ENCODE measurements at regions not wholly inside any gene's neighbourhood (a gene's known extent, or its start where the extent isn't known, plus 50 kb on each side); places are given as distances from the start of the nearest gene placed in this dataset.

DNA sequence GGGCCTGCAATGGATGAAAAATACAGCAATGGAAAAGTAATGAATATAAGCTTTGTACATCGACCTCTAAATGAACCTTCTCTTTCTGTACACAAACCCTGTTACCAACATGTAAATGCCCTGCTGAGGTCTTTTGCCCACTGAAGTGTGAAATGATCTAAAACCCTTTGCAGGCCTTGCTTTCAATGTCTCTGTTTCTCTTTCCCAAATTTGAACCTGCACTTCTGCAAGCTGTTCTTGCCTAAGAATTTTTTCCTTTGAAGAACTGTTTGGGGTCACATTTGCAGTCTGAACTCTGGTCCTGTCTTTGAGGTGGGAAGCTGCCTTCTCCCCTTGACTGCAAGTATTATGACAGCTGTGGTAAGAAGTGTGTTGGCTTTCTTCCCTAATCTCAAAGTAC is 1237.1 kb downstream of the FAM181B start:
- Histone ChIP-seq H3K27ac (no peak overlapping the region), H3K9me3 (no peaks in the 10 kb centered on the region), H3K4me1 (no peaks in the 10 kb centered on the region), H3K36me3 (no peaks in the 10 kb centered on the region), H3K27me3 (no peaks in the 10 kb centered on the region), H3K4me3 (no peak overlapping the region)
- DNase-seq, result no peak
- no peak for TF ChIP-seq POLR2A (IDR thresholded peaks at IDR 0.05)
- TF ChIP-seq, protein P1, sequence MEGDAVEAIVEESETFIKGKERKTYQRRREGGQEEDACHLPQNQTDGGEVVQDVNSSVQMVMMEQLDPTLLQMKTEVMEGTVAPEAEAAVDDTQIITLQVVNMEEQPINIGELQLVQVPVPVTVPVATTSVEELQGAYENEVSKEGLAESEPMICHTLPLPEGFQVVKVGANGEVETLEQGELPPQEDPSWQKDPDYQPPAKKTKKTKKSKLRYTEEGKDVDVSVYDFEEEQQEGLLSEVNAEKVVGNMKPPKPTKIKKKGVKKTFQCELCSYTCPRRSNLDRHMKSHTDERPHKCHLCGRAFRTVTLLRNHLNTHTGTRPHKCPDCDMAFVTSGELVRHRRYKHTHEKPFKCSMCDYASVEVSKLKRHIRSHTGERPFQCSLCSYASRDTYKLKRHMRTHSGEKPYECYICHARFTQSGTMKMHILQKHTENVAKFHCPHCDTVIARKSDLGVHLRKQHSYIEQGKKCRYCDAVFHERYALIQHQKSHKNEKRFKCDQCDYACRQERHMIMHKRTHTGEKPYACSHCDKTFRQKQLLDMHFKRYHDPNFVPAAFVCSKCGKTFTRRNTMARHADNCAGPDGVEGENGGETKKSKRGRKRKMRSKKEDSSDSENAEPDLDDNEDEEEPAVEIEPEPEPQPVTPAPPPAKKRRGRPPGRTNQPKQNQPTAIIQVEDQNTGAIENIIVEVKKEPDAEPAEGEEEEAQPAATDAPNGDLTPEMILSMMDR (IDR thresholded peaks at IDR 0.05), result no peak

DNA sequence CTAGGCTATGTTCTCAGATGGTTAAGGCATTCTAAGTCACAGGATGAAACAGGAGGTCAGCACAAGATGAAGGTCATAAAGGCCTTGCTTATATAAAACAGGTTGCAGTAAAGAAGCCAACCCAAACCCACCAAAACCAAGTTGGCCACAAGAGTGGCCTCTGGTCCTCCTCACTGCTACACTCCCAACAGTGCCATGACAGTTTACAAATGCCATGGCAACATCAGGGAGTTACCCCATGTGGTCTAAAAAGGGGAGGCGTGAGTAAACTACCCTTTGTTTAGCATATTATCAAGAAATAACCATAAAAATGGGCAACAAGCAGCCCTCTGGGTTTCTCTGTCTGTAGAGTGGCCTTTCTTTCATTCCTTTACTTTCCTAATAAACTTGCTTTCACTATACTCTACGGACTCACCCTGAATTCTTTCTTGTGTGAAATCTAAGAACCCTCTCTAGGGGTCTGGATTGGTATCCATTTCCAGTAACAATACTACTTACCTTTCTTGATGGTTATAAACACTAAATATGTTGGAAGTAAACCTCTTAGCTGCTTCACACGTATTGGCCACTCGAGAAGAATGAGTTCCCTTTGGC is 1237.9 kb downstream of the FAM181B start:
- no peaks in the 10 kb centered on the region for H3K4me1 ChIP-seq
- no peaks in the 10 kb centered on the region for H3K27me3 ChIP-seq
- TF ChIP-seq, protein P1 (IDR thresholded peaks at IDR 0.05), result no peak
- no peak for TF ChIP-seq POLR2A (IDR thresholded peaks at IDR 0.05)

DNA sequence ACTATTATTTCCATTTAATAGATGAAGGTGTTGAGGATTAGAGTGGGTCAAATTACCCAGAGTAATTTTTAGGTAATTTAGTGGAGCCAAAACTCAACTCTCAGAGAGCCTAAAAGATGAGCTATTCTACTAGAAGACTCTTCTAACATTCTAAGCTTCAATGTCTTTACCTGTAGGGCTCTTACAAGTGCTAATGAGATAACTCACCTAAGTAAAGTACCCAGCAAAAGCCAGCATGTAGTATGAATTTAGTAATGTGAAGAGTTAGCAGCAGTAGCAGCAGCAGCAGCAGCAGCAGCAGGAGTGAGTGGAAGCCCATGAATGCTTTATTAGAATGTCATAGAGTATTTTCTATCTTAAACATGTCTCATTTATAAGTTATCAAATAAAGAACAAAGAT is 1239.2 kb downstream of the FAM181B start:
- no peak for TF ChIP-seq POLR2A (IDR thresholded peaks at IDR 0.05)
- TF ChIP-seq, protein P1 (IDR thresholded peaks at IDR 0.05), result no peak
- Histone ChIP-seq H3K36me3 (no peaks in the 10 kb centered on the region), H3K27me3 (no peaks in the 10 kb centered on the region), H3K27ac (no peak overlapping the region), H3K9me3 (no peaks in the 10 kb centered on the region), H3K4me1 (no peaks in the 10 kb centered on the region), H3K4me3 (no peak overlapping the region)
- no peak for DNase-seq

More for the DNA sequence above, 1237.9 kb downstream of the FAM181B start:
- Histone ChIP-seq H3K4me3 (no peak overlapping the region), H3K36me3 (no peaks in the 10 kb centered on the region), H3K9me3 (no peaks in the 10 kb centered on the region), H3K27ac (no peak overlapping the region)
- DNase-seq, result no peak

DNA sequence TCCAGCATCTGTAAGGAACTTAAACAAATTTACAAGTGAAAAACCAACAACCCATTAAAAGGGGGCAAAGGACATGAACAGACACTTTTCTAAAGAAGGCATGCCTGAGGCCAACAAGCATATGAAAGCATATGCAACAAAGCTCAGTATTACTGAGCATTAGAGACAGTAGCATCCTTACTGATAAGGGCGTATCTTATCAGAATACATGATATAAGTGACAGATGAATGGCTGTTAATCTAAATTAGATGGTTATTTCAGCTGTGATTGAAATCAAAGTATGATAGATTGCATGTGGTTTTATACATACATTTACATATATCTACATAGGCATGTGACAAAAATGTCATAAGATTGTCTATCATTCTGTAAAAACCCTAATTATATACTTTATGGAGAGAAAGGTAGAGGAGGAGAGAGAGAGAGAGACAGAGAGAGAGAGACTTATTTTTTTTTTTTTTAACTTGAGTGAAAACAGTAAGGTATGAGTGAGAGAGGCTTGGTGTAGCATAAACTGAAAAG is 1240.7 kb downstream of the FAM181B start:
- no peak overlapping the region for H3K27ac ChIP-seq
- TF ChIP-seq, protein P1 (IDR thresholded peaks at IDR 0.05), result no peak
- no peak for TF ChIP-seq POLR2A (IDR thresholded peaks at IDR 0.05)

DNA sequence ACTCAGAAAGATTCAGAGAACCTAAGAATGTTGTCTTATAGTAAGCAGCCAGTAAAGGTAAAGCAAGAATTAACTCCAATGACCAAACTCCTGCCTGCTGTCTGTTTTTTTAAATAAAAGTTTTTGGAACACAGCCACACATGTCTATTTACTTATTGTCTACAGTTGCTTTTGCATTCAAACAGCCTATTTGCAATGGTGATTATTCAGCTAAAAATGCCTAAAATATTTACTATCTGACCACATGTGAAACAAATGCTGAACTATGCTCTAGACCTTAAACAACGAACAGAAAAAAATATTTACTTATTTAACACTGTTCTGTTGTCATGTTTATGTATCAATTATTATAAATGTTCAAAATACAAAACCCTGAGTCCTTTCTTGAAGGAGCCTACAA is 1246.6 kb downstream of the FAM181B start:
- no peak for TF ChIP-seq POLR2A (IDR thresholded peaks at IDR 0.05)
- TF ChIP-seq, protein P1 (IDR thresholded peaks at IDR 0.05), result no peak
- Histone ChIP-seq H3K4me1 (no peaks in the 10 kb centered on the region), H3K4me3 (no peak overlapping the region), H3K36me3 (no peaks in the 10 kb centered on the region), H3K27ac (no peak overlapping the region), H3K9me3 (no peaks in the 10 kb centered on the region), H3K27me3 (no peaks in the 10 kb centered on the region)
- no peak for DNase-seq

More for the DNA sequence above, 1240.7 kb downstream of the FAM181B start:
- Histone ChIP-seq H3K9me3 (no peaks in the 10 kb centered on the region), H3K36me3 (no peaks in the 10 kb centered on the region), H3K27me3 (no peaks in the 10 kb centered on the region), H3K4me3 (no peak overlapping the region), H3K4me1 (no peaks in the 10 kb centered on the region)
- no peak for DNase-seq

Measured in Peyer's patch (tissue), 4 donors.